HG03159 (cell line): ENCODE measurements at regions not wholly inside any gene's neighbourhood (a gene's known extent, or its start where the extent isn't known, plus 50 kb on each side); places are given as distances from the start of the nearest gene placed in this dataset.
"Not testable (repeated sequence)": the region's sequence is repeated elsewhere in the genome, so short reads cannot be mapped to it uniquely, and the experiment has no call there.

Source experiments
- ATAC-seq: cut with Tn5 transposase; IDR thresholded peaks from one replicate; pipeline ENCODE4 v1.9.1; 2021; ENCODE audit warnings: mild to moderate bottlenecking, moderate library complexity; ENCODE audit not compliant: unreplicated experiment

DNA sequence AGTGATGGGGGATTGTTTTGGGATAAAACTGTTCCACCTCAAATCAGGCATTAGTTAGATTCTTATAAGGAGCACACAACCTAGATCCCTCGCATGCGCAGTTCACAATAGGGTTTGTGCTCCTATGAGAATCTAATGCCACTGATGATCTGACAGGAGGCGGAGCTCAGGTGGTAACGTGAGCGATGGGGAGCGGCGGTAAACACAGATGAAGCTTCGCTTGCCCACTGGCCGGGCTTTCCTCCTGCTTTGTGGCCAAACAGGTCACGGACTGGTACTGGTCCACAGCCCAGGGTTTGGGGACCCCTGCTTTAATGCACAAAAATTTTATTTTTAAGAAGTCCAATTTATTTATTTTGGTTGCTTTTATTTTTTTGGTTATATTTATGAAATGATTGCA lies 238.8 kb downstream of the AACS start:
- no peak for ATAC-seq

GRCh38 chr12:125305231-125305630 lies 240.0 kb downstream of the AACS start:
- ATAC-seq, result no peak

DNA sequence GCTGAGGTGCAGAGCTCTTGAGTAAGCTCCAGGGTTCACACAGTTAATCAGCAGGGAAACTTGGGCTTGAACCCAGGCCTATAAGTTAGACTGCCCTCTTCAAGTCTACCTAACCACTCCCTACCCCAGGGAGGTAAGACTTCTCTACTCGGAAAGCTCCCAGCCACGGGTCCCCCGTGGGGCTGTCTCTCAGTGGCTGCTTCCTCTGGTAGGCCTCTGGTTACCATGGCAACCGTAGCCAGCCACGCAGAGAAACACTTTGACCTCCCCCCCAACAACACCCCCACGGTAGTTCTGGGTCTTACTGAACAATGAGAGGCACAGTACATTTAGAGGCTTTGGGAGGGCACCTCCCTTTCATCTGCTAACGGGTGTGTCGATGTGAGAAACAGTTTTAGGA lies 245.2 kb downstream of the AACS start:
- ATAC-seq, result no peak

DNA sequence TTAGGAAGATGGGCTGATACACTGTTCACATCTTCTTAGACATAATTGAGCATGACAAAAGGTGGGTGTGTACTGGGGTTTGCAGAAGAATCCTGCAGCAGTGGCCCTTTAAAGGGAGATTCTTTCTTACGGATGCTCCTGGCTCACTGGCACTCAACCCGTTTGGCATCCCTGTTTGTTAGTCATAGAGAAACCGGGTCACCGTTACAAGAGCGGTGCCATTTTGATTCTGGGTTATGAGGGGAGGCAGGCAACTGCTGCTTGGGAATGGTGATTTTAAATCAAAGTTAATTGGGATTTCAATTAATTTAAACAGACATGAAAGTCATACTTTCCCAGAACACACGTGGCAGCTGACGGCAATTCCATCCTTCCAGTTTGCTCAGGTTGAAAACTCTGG lies 245.8 kb downstream of the AACS start:
- no peak for ATAC-seq

- ATAC-seq, result no peak
These were observed 247.2 kb downstream of the AACS start for GRCh38 chr12:125312471-125312870.

DNA sequence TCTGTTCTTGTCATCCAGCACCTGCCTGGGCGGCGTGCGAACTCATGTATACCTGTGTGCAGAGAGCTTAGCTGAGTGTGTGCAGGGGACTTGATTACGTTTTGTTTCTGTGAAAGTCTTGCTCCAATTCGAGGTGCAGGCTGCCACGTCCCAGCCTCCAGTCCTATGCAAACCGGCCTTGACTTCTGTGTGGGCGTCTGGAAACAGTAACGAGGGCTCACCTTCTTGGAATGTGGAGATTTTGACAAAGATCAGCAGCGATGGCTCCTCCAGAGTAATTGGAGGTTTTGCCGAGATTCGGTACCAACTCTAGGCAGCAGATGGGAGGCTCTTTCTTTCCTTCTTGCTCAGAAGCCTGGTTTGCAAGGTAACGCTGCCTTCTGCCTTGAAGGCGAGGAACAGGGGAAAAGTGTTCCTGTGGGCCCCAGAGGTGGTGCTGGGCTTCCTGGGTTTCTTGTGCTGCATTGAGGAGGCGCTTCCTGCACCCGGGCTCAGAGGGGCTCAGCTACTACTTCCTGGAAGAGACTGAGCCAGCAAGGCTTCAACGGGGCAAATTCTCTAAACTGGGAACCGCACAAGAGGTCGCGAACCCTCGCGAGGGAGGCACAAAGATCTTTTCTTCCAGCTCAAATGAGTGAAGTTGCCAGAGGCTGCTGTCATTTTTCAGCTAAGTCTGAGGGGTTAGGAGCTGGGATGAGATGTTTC lies 249.0 kb downstream of the AACS start:
- no peak for ATAC-seq

GRCh38 chr12:125315771-125316170 lies 250.5 kb downstream of the AACS start:
- no peak for ATAC-seq

- ATAC-seq, result no peak
These were observed 254.9 kb downstream of the AACS start for GRCh38 chr12:125320177-125320576.

DNA sequence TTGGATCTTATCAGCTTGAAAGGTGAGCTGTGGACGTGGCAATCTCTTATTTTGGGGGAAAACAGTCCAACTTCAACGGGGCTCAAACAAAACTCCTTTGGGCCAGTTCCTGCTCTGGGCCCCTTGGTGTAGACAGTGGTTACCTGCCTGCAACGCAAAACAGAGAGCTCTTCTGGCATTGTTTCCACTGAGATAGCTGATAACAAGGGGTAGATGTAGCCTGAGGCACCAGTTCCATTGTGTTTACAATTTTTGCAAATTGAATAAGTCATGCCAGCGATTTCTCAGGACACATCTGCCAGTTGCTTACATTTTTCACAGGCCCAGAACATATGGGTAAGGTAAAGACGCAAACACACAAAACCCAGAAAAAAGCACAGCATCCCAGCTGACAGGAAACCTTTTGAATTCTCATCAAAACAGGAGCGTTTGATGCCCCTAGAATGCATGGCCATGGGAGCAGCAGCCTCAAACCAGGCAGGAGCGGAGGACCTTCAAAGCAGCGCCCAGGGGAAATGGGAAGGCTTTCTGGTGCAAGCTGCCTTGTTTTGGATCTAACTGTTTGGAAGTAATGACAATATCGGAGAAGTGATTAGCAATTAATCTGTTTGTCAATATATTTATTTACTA lies 259.7 kb downstream of the AACS start:
- no peak for ATAC-seq

DNA sequence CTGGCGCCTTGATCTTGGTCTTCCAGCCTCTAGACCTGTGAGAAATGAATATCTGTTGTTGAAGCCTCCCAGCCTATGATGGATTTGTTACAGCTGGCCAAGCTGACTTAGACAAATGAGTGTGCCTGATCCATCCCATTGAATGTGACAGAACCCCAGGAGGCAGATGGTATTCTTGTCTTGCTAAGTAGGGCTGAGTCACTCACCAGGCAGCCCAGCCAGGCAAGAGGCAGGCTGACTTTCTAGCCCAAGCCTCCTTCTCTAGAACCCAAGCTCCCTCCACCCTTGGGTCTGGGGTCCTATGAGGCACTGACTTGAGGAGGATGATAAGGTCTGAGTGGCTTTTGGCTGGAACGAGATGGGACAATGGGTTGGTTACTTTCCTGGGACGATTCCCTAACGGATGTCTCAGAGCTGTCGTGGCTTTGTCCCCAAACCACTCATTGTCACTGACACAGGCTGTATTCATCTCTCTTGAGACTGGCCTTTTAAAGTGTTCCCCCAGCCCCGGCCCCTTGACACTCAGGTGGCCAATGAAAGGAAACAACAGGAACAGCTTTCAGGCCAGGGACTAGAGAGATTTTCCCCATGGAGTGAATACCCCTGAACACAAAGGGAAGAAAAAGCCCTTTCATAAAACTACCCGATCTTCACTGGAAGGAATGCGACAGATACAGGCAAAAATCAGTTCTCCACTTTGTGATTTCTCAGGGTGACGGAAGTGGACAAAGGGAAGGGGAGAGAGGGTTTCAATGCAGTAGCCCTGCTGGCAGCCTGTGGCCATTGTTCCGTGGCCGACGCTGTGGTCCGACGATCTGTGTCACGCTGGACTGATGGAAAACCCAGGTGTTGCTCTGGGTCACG lies 264.2 kb downstream of the AACS start:
- no peak for ATAC-seq

DNA sequence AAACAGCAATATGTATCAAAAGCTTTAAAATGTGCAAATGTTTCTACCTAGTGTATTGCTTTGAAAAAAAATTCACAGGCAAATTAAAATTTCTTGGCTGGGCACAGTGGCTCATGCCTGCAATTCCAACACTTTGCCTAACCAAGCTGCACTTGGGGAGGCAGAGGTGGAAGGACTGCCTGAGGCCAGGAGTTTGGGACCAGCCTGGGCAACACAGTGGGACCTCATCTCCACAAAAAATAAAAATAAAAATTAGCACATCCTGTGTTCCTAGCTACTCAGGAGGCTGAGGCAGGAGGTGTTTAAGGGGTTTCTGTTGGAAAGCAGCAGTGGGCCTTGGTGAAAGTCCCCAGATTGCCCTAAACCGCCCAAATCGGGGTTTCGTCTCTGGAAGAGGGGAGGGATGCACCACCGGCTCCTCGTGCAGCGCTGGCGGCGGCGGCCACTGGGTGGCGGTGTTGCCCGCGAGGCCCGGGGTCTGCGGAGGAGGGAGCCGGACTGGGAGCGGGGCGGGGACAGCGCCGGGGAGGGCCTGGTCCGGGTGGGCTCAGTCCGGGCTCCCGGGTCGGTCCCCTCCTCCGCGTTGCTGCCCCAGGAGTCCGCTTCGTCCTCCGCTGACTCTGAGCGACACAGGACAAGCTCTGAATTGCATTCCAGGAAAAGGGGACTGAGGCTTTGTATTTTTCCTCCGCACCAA lies 265.6 kb downstream of the AACS start:
- peak; percentile 88 for ATAC-seq

- no peak for ATAC-seq
These were observed 266.3 kb downstream of the AACS start for GRCh38 chr12:125331342-125332052.

DNA sequence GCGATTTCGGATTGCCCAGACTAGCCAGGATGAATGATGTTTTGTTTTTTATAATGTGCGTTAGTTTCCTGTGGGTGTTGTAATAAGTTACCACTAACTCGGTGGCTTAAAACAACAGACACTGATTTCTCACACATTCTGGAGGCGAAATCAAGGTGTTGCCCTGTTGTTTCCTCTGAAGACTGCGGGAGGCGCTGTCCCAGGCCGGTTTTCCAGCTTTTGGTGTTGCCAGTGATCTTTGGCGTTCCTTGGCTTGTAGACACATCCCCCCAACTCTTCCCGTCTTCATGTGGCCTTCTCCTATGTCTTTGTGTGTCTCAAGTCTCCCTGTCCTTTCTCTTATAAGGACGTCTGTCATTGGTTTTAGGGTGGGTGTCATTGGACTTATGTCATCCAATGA lies 267.7 kb downstream of the AACS start:
- ATAC-seq, result no peak

- no peak for ATAC-seq
These were observed 271.0 kb downstream of the AACS start for GRCh38 chr12:125336246-125336645.

DNA sequence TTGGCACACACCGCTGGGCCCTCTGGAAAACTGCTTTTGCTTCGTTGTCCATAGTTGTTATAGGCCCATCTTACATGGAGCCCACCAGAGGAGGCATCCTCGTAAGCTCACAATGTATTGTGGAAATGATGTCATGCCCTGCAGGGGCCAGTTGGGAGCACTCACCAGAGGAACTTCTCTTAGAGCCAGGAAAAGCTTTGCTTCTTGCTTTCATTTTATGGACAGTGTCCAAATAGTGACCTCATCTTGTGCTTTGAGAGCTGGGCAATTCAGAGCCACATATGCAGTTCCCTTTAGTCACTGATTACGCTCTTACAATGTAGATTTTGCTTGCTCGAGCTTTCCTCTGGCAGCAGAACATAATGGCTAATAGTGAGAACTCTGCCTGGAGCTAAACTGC lies 275.6 kb downstream of the AACS start:
- no peak for ATAC-seq

- ATAC-seq, result no peak
These were observed 276.2 kb downstream of the AACS start for GRCh38 chr12:125341422-125341821.

- ATAC-seq, result no peak
These were observed 278.4 kb downstream of the AACS start for GRCh38 chr12:125343649-125344048.

DNA sequence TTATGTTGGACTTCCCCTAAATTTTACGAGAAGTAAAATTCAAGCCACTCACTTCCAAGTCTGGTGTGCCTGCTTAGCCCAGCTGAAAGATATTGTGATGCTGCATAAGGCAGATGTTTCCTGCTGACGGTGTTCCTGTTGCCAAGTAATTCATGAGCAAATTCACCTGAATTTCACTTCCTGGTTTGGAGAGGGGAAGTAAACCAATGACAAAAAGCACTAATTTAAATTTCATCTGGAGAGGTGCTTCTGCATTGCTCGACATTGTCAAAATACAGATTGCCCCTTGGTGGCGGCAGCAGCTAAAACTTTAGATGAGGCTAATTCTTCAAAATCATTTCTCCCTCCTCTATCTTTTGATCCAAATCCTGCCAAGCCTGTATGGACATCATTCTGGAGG lies 281.1 kb downstream of the AACS start:
- ATAC-seq, result no peak

GRCh38 chr12:125351788-125352187 lies 286.6 kb downstream of the AACS start:
- no peak for ATAC-seq

GRCh38 chr12:125353002-125353401 lies 287.8 kb downstream of the AACS start:
- not testable (repeated sequence) for ATAC-seq

DNA sequence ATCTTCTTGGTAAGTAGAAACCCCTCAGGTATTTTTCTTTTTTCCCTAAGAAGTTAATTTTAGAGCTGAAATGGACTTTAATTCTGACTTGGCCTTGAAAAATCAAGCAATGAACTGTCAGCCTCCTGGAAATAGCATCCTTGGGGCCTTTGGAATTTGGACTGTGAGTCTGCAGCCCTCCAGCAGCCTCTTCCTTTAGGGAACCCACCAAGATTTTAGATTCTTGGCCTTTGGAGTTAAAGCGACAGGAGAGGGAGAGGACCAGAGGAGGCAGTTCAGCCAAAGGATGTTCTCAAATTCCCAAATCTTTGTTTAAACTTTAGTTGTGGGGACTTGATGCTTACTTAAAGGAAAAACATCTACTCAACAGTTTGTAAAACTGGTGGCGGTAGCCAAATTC lies 288.6 kb downstream of the AACS start:
- no peak for ATAC-seq
